NCI-H748 treated with DMSO at 0.1 percent for 48 hours (cell line): ENCODE measurements at regions not wholly inside any gene's neighbourhood (a gene's known extent, or its start where the extent isn't known, plus 50 kb on each side); places are given as distances from the start of the nearest gene placed in this dataset.

ENCODE experiments used
- DNase-seq: peaks from one replicate; lab custom pipeline; 2025; lab: John Stamatoyannopoulos, UW

- no peak for DNase-seq
These were observed 102.5 kb upstream of the RIPOR2 start for GRCh38 chr6:25038300-25038699.

DNA sequence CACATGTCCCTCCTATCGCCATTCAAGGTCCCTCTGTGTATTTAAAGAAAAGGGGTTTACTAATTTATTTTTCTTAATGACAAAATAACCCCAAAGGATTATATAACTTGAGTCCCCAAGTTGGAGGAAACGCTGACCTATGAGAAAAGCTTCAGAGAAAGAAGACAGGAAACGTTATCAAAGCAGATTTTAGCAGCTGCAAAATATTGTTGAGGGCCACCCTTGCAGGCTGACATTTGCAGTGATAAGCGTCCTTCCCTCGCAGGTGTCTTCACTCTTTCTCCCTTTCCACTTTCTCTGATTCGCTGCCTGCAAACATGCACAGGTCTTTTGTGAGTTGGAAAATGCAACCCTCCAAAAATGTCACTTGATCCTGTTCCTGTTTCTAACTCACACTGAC, 103.2 kb upstream of the RIPOR2 start:
- no peak for DNase-seq

DNA sequence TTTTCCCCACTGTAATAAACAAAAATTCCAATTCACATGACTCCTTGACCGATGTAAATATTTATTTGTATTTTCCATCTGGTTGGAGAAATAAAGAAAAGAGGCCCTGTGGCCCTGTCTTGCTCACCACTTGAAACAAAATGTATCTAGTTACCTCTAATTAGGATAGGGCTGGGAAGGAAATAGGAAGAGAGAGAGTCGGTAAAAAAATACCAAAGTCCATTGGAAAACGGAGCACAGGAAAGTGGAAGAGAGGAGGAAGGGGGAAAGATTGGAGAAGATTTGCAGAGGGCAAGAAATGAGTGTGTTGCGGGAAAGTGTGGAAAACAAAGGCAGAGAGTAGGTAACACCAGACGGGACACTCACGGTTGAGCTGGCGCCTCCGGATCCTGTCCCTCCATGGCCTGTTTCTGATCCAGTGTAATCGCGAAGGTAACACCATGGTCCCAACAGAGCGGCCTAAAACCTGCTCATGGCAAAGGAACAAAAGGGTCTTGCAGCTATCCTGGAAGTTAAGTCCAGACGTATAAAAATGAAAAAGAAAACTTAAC, 105.8 kb upstream of the RIPOR2 start:
- DNase-seq, result no peak

- no peak for DNase-seq
These were observed 106.3 kb upstream of the RIPOR2 start for GRCh38 chr6:25042036-25042521.

- DNase-seq, result no peak
These were observed 106.8 kb upstream of the RIPOR2 start for GRCh38 chr6:25042536-25042935.

DNA sequence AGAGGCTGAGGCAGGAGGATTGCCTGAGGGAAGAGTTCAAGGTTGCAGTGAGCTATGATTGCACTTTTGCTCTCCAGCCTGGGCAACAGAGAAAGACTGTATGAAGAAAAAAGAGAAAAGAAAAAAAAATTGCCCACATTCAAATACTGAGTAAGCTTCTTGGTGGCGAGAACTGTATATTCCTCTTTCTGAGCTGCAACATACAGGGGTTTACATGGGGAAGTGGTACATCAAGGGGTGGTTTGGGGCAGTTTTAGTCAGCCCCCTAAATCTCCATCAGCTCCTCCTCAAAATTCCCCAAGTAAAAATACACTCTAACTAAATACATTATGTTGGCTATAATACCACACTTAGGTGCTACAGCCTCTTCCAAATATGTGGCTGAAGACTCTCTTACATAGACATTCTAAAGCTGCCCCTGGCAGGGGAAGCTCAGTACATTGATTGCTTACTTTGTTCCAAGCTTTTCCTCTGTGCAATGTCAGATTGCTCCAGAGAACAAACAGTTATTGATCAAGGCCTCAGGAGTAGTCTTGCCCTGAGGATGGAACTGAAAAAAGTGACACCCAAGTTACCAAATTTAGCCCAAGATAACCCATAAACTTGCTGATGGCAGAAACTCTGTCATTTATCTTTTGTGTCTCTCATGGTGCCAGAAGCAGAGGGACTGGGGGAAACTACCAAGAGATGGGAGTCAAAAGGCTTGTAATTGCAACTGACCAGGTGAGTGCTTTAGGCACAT, 107.4 kb upstream of the RIPOR2 start:
- DNase-seq, result no peak

- no peak for DNase-seq
These were observed 108.1 kb upstream of the RIPOR2 start for GRCh38 chr6:25043892-25044291.

- DNase-seq, result no peak
These were observed 111.2 kb upstream of the RIPOR2 start for GRCh38 chr6:25046942-25047341.

DNA sequence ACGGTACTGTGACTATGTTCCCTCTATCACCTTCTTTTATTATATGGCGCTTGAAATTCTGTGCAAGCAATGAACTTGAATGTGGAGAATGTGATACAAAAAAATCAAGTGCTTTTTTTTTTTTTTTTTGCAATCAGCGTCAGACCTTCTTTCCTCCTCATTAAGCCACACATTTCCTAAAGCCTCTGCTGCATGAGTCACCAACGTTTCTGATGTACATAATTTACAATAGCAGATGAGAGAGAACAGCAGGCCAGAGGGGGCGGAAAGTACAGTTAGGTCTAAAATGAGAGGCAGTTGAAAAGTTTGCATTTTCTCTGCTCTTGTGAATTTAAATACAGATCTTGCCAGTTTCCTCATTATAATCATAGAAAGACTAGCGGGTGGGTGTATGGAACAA, 114.6 kb upstream of the RIPOR2 start:
- no peak for DNase-seq

DNA sequence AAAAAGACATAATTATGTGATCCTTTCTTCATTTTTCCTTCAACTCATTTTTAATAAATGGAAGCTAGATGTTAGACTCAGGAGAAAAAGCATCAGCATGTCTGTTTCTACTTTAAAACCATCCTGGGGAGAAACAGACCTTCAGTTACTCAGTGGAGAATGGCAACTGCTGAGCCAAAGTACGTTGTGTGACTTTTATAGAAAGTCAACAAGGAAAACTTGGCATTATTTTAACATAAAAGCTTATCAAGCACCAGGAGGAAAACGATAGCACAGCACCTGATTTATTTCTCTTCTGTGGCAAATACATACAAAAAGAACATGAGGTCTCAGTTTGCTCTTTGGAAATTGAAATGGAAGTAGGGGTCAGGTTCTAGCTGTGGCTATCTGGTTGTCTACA, 115.3 kb upstream of the RIPOR2 start:
- DNase-seq, result no peak

DNA sequence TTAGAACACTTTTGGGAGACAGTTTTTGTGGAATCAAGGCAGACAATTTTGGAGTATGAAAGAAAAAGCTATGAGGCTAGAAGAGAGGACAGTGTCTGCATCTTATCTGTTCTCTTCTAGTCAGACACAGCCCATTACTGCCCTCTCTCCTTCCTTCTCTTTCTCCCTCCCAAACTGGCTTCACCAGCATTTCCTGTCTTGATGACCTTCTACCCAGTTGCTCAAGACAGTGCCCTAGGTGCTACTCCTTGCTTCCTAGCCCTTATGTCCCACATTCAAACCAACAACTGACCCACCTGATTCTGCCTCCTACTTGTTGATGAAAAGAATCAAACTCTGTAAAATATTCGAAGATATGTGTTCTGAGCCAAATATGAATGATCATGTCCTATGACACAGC, 116.4 kb upstream of the RIPOR2 start:
- no peak for DNase-seq

DNA sequence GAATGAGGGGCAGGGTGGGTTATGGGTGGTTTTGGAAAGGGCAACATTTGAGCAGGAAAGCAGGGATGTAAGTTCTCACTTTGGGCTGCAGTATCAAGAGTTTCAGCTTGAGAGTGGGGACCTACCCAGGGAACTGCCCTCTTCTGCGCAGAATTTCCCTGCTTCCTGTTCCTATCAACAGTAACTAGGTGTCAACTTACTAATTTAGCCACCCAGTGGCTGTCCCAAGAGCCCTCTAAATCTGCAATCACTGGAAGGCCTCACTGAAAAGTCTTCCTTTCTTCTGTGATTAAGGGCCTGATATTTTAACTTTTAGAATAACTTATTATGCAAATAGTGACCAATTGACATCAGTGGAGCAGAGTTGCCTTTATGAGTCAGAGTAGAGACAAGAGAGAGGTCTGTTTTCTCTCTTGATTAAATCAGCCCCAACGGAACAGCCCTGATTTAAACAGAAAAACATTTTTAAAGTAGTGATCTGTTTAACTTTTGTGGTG, 118.2 kb upstream of the RIPOR2 start:
- DNase-seq, result no peak

- no peak for DNase-seq
These were observed 118.7 kb upstream of the RIPOR2 start for GRCh38 chr6:25054469-25054868.

DNA sequence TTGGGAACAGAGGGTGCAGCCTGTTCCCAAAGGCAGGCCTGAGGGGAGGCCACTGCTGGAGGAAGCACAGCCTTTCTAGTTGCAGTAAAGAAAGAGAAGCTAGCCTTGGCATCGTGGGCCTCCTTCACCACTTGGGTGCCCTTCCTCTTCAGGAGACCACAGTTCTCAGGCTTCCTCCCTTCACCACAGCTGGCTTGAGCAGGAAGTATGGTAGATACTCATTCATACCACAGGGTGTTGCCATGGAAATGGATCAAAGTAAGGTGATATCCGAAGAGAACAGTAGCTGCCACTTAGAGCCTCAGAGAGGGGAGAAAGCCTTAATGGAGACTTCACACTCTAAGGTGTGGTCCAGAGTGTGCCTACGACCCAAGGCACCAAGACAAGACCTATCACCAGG, 120.4 kb upstream of the RIPOR2 start:
- DNase-seq, result no peak

DNA sequence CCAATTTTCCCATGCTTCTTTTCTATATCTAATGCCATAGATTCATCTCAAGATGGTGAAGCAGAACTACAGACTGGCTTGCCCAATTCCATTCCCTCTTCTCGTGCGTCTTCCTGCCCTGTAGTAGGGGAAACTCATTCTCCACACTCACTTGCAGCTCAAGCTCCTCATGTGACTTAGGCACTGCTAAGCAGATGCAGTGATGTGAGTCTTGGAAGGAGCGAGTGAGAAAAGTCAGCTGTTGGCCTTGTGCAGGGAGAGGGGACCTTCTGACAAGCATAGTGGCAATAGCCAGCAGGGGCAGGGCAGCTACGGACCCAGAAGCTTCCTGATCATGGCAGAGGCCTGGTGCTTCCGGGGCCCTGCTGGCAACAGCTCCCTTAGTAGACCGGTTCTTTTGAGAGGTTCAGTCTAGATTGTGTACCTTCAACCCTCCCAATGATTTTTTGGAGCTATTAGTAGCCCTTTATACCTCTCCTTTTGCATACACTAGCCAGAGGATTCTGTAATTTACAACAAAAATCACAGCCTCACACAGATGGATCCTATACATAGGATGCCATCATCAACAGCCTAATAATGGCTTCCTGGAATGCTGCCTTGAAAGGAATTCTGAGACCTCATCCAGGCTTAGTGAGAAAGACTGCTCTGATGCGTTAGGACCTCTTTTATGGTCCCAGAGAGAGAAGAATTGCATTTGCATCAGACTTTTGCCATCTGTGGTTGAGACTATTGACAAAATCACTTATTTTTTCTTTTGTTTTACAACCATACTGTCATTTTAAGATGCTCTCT, 121.5 kb upstream of the RIPOR2 start:
- no peak for DNase-seq

- no peak for DNase-seq
These were observed 122.7 kb upstream of the RIPOR2 start for GRCh38 chr6:25058441-25058840.

DNA sequence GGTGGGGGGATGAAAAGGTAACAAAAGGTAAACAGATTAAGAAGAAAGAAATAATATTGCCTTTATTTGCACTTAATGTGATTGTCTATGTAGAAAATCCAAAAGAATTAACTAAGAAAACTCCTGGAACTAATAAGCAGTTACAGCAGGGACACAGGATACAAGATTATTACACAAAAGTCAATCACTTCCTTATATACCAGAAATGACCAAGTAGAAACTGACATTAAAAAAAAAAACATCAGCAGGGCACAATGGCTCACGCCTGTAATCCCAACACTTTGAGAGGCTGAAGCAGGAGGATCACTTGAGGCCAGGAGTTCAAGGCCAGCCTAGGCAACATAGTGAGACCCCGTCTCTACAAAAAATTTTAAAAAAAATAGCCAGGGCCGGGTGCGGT, 123.2 kb upstream of the RIPOR2 start:
- no peak for DNase-seq

GRCh38 chr6:25060522-25060921, 124.8 kb upstream of the RIPOR2 start:
- DNase-seq, result no peak

- no peak for DNase-seq
These were observed 125.7 kb upstream of the RIPOR2 start for GRCh38 chr6:25061289-25061936.

GRCh38 chr6:25062070-25062811, 126.5 kb upstream of the RIPOR2 start:
- no peak for DNase-seq

DNA sequence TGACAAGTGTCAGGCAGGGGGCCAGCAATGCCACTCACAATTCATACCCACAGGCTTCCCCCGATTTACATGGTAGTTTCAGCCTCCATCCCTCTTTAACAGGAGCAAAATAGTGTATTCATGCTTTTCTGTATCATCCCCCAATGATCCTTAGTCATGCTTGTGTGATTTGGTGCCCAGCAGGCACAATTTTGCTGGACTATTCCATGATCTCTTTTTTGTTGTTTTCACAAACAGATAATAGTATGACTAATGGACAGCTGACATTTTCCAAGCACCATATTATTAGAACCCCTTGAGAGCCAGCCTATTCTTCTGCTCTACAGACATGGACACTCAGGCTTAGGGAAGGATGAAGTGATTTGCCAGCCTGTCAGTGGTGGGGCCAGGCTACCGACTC, 128.2 kb upstream of the RIPOR2 start:
- DNase-seq, result no peak

GRCh38 chr6:25065666-25066065, 129.9 kb upstream of the RIPOR2 start:
- DNase-seq, result no peak
